ENCODE measurements at regions not wholly inside any gene's neighbourhood (a gene's known extent, or its start where the extent isn't known, plus 50 kb on each side); places are given as distances from the start of the nearest gene placed in this dataset.
A peak's percentile ranks its signal among the peaks of the same experiment; 100 is the strongest.
"Not testable (repeated sequence)": the region's sequence is repeated elsewhere in the genome, so short reads cannot be mapped to it uniquely, and the experiment has no call there.

DNA sequence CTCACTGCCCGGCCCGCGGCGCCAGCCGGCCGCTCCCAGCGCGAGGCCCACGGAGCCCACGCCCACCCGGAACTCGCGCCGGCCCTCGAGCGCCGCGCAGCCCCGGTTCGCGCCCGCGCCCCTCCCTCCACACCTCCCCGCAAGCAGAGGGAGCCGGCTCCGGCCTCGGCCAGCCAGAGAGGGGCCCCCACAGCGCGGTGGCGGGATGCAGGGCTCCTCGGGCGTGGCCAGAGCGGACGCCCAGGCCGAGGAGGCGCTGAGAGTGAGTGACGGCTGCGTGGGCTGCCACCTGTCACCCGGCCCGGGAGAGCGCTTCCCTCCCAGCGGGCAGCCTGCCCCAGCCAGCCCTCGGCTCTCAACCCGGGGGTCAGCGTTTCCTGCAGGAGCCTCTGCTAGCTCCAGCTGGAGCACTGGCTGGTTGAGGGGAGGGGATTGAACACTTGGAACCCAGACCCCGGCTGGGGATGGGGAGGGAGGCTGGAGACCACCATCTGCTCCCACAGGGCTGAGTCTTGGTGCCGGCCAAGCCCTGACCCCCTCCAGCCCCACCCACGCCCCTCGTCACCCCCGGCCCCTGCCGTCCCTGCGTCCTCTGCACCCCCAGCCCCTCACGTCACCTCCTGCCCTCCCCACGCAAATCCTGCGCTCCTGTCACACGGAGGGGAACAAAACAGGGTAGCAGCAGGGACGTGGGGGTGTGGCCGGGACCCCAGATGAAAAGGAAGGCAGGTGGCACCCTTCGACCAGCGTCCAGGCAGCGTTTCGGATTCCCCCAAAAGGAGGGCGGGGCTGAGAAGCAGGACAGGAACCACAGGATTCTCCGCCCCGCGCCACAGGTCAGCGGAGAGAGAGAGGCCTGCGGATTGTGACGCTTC lies 157.0 kb downstream of the BRD1 start:
- Histone ChIP-seq H3K4me1 (ENCODE audit: insufficient read depth, low read length, poor library complexity, severe bottlenecking) (no peaks in the 10 kb centered on the region), H2AFZ (ENCODE audit: low read length) (no peak overlapping the region), H3K4me2 (ENCODE audit: low read depth, low read length, poor library complexity, severe bottlenecking) (no peak overlapping the region), H3K4me3 (ENCODE audit: low read length, poor library complexity, severe bottlenecking) (peak overlapping the region; percentile 43), H3K79me2 (ENCODE audit: insufficient read depth, low read length) (no peaks in the 10 kb centered on the region), H3K27me3 (ENCODE audit: insufficient read depth, low read length, poor library complexity, severe bottlenecking) (no peaks in the 10 kb centered on the region), H3K36me3 (ENCODE audit: insufficient read depth, low read length) (no peaks in the 10 kb centered on the region), H3F3A (ENCODE audit: low read depth) (no peaks in the 10 kb centered on the region), H4K20me1 (ENCODE audit: insufficient read depth, low read length, poor library complexity, severe bottlenecking) (no peaks in the 10 kb centered on the region), H3K9ac (ENCODE audit: low read depth, low read length, poor library complexity, severe bottlenecking) (no peak overlapping the region), H3K9me3 (ENCODE audit: insufficient read depth, low read depth, low read length) (0 out of 2 replicates have a peak, but pooled peaks cover 3% of the 10 kb centered on the region), H3K9me2 (replicated peaks; ENCODE audit: low read depth, low read length) (no peaks in the 10 kb centered on the region)
- TF ChIP-seq EZH2phosphoT487 (IDR thresholded peaks at IDR 0.05; ENCODE audit: borderline replicate concordance) = no peak
- TF ChIP-seq, protein P1, sequence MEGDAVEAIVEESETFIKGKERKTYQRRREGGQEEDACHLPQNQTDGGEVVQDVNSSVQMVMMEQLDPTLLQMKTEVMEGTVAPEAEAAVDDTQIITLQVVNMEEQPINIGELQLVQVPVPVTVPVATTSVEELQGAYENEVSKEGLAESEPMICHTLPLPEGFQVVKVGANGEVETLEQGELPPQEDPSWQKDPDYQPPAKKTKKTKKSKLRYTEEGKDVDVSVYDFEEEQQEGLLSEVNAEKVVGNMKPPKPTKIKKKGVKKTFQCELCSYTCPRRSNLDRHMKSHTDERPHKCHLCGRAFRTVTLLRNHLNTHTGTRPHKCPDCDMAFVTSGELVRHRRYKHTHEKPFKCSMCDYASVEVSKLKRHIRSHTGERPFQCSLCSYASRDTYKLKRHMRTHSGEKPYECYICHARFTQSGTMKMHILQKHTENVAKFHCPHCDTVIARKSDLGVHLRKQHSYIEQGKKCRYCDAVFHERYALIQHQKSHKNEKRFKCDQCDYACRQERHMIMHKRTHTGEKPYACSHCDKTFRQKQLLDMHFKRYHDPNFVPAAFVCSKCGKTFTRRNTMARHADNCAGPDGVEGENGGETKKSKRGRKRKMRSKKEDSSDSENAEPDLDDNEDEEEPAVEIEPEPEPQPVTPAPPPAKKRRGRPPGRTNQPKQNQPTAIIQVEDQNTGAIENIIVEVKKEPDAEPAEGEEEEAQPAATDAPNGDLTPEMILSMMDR (conservative IDR thresholded peaks at IDR 0.05; ENCODE audit: low read length) = no peak

- H3K9me3 ChIP-seq (ENCODE audit: insufficient read depth, low read depth, low read length); H3K79me2 ChIP-seq (ENCODE audit: insufficient read depth, low read length); H3K4me1 ChIP-seq (ENCODE audit: insufficient read depth, low read length, poor library complexity, severe bottlenecking); H3F3A ChIP-seq (ENCODE audit: low read depth); H3K4me2 ChIP-seq (ENCODE audit: low read depth, low read length, poor library complexity, severe bottlenecking); H4K20me1 ChIP-seq (ENCODE audit: insufficient read depth, low read length, poor library complexity, severe bottlenecking); H3K27me3 ChIP-seq (ENCODE audit: insufficient read depth, low read length, poor library complexity, severe bottlenecking); H3K36me3 ChIP-seq (ENCODE audit: insufficient read depth, low read length); H3K9ac ChIP-seq (ENCODE audit: low read depth, low read length, poor library complexity, severe bottlenecking); H3K9me2 ChIP-seq (replicated peaks; ENCODE audit: low read depth, low read length): not testable (repeated sequence)
- H3K4me3 ChIP-seq (ENCODE audit: low read length, poor library complexity, severe bottlenecking) = peak overlapping the region; percentile 43
- H2AFZ ChIP-seq (ENCODE audit: low read length) = peak overlapping the region; percentile 43; the same call in 1 of the 2 replicates
Measured at GRCh38 chr22:49669969-49670455, 157.7 kb downstream of the BRD1 start.

GRCh38 chr22:49669427-49669968 lies 158.2 kb downstream of the BRD1 start:
- not testable (repeated sequence) for H3K4me1 ChIP-seq (ENCODE audit: insufficient read depth, low read length, poor library complexity, severe bottlenecking); H3K79me2 ChIP-seq (ENCODE audit: insufficient read depth, low read length); H3F3A ChIP-seq (ENCODE audit: low read depth); H3K4me2 ChIP-seq (ENCODE audit: low read depth, low read length, poor library complexity, severe bottlenecking); H3K9me3 ChIP-seq (ENCODE audit: insufficient read depth, low read depth, low read length); H3K9ac ChIP-seq (ENCODE audit: low read depth, low read length, poor library complexity, severe bottlenecking); H3K9me2 ChIP-seq (replicated peaks; ENCODE audit: low read depth, low read length); H4K20me1 ChIP-seq (ENCODE audit: insufficient read depth, low read length, poor library complexity, severe bottlenecking); H2AFZ ChIP-seq (ENCODE audit: low read length); H3K4me3 ChIP-seq (ENCODE audit: low read length, poor library complexity, severe bottlenecking); H3K36me3 ChIP-seq (ENCODE audit: insufficient read depth, low read length); H3K27me3 ChIP-seq (ENCODE audit: insufficient read depth, low read length, poor library complexity, severe bottlenecking)

DNA sequence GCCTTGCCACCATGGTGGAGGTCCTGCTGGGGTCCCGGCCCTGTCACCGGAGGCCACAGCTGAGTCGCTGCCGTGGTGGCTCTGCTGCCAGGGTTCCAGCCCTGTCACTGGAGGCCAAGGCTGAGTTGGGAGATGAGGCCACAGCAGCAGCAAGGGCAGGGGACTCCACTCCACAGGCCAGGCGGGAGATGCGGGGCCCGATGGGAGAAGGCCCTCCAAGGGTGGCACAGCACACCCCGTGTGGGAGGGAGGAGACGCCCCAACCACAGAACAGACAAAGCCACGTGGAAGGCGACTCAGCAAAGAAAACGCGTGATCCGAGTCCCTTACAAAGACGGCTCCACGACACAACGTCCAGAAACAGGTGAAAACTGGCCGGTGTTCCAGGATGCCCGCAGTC lies 159.3 kb downstream of the BRD1 start:
- H3K4me1 ChIP-seq (ENCODE audit: insufficient read depth, low read length, poor library complexity, severe bottlenecking) = no peaks in the 10 kb centered on the region
- H3K4me3 ChIP-seq (ENCODE audit: low read length, poor library complexity, severe bottlenecking) = no peak overlapping the region
- no peak overlapping the region for H3K9ac ChIP-seq (ENCODE audit: low read depth, low read length, poor library complexity, severe bottlenecking)
- 0 out of 2 replicates have a peak, but pooled peaks cover 3% of the 10 kb centered on the region for H3K9me3 ChIP-seq (ENCODE audit: insufficient read depth, low read depth, low read length)
- H3K36me3 ChIP-seq (ENCODE audit: insufficient read depth, low read length) = no peaks in the 10 kb centered on the region
- H3F3A ChIP-seq (ENCODE audit: low read depth) = no peaks in the 10 kb centered on the region
- no peaks in the 10 kb centered on the region for H3K79me2 ChIP-seq (ENCODE audit: insufficient read depth, low read length)
- TF ChIP-seq EZH2phosphoT487 (IDR thresholded peaks at IDR 0.05; ENCODE audit: borderline replicate concordance) = no peak
- TF ChIP-seq, protein P1 (conservative IDR thresholded peaks at IDR 0.05; ENCODE audit: low read length) = no peak
- no peaks in the 10 kb centered on the region for H3K27me3 ChIP-seq (ENCODE audit: insufficient read depth, low read length, poor library complexity, severe bottlenecking)
- H3K9me2 ChIP-seq (replicated peaks; ENCODE audit: low read depth, low read length) = no peaks in the 10 kb centered on the region
- no peak overlapping the region for H2AFZ ChIP-seq (ENCODE audit: low read length)
- no peaks in the 10 kb centered on the region for H4K20me1 ChIP-seq (ENCODE audit: insufficient read depth, low read length, poor library complexity, severe bottlenecking)
- H3K4me2 ChIP-seq (ENCODE audit: low read depth, low read length, poor library complexity, severe bottlenecking) = no peak overlapping the region
